ENCODE measurements at regions not wholly inside any gene's neighbourhood (a gene's known extent, or its start where the extent isn't known, plus 50 kb on each side); places are given as distances from the start of the nearest gene placed in this dataset.

GRCh38 chr14:51546603-51547258 is 105.0 kb upstream of the FRMD6 start:
- TF ChIP-seq, protein P1, sequence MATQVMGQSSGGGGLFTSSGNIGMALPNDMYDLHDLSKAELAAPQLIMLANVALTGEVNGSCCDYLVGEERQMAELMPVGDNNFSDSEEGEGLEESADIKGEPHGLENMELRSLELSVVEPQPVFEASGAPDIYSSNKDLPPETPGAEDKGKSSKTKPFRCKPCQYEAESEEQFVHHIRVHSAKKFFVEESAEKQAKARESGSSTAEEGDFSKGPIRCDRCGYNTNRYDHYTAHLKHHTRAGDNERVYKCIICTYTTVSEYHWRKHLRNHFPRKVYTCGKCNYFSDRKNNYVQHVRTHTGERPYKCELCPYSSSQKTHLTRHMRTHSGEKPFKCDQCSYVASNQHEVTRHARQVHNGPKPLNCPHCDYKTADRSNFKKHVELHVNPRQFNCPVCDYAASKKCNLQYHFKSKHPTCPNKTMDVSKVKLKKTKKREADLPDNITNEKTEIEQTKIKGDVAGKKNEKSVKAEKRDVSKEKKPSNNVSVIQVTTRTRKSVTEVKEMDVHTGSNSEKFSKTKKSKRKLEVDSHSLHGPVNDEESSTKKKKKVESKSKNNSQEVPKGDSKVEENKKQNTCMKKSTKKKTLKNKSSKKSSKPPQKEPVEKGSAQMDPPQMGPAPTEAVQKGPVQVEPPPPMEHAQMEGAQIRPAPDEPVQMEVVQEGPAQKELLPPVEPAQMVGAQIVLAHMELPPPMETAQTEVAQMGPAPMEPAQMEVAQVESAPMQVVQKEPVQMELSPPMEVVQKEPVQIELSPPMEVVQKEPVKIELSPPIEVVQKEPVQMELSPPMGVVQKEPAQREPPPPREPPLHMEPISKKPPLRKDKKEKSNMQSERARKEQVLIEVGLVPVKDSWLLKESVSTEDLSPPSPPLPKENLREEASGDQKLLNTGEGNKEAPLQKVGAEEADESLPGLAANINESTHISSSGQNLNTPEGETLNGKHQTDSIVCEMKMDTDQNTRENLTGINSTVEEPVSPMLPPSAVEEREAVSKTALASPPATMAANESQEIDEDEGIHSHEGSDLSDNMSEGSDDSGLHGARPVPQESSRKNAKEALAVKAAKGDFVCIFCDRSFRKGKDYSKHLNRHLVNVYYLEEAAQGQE (tag by site-specific recombination; IDR thresholded peaks at IDR 0.05) = no peak
- TF ChIP-seq, protein P2, sequence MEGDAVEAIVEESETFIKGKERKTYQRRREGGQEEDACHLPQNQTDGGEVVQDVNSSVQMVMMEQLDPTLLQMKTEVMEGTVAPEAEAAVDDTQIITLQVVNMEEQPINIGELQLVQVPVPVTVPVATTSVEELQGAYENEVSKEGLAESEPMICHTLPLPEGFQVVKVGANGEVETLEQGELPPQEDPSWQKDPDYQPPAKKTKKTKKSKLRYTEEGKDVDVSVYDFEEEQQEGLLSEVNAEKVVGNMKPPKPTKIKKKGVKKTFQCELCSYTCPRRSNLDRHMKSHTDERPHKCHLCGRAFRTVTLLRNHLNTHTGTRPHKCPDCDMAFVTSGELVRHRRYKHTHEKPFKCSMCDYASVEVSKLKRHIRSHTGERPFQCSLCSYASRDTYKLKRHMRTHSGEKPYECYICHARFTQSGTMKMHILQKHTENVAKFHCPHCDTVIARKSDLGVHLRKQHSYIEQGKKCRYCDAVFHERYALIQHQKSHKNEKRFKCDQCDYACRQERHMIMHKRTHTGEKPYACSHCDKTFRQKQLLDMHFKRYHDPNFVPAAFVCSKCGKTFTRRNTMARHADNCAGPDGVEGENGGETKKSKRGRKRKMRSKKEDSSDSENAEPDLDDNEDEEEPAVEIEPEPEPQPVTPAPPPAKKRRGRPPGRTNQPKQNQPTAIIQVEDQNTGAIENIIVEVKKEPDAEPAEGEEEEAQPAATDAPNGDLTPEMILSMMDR (tag by site-specific recombination; IDR thresholded peaks at IDR 0.05) = no peak
- no peak for TF ChIP-seq ZNF324 (tag by site-specific recombination; IDR thresholded peaks at IDR 0.05)
